HCT116 (cell line): ENCODE measurements at regions not wholly inside any gene's neighbourhood (a gene's known extent, or its start where the extent isn't known, plus 50 kb on each side); places are given as distances from the start of the nearest gene placed in this dataset.
A peak's percentile ranks its signal among the peaks of the same experiment; 100 is the strongest.
"Not testable (repeated sequence)": the region's sequence is repeated elsewhere in the genome, so short reads cannot be mapped to it uniquely, and the experiment has no call there.

Source experiments
- ATAC-seq: fragments of 200-7000 bp; cut with Tn5 transposase; 2 replicates; pipeline ENCODE4 v1.9.1; 2020; ENCODE audit warnings: mild to moderate bottlenecking, moderate library complexity
- BruUV-seq: library from RNA; stranded (reverse); fragments of 400-500 nt; replicated peaks from 2 replicates; lab custom pipeline; 2021; lab: Mats Ljungman, UMichigan
- CTCF ChIA-PET: fragments of 300-600 bp; sonication (Branson Sonifier 250); formaldehyde crosslinking; loops from one replicate; lab custom pipeline; 2021; ENCODE audit warnings: antibody characterized with exemption; lab: Charles Lee
- POLR2A ChIA-PET: fragments of 300-600, 350-600 bp; sonication (Branson Sonifier 250); formaldehyde crosslinking; loops from one replicate; lab custom pipeline; 2021; ENCODE audit warnings: antibody characterized with exemption; lab: Charles Lee
- RAD21 ChIA-PET, 2 experiments: fragments of 300-600 bp; sonication (Branson Sonifier 250); formaldehyde crosslinking; loops; one replicate each; lab custom pipeline; 2023; ENCODE audit warnings: low total read pairs in 2 of 2; ENCODE audit not compliant: uncharacterized antibody in 2 of 2, unreplicated experiment in 2 of 2, low non-redundant PET in 1 of 2; lab: Charles Lee
- DNase-seq: peaks from one replicate; pipeline ENCODE4 v3.0.0-alpha.2; 2010; ENCODE audit warnings: low read depth, low spot score
- H2AFZ ChIP-seq: fragments of 200-600 bp; shearing (Covaris generic), sonication (generic); 2 replicates; pipeline ENCODE4 v1.6.1; 2017; ENCODE audit warnings: low read depth, mixed run types, mixed read lengths, antibody characterized with exemption, low read length; ENCODE audit not compliant: poor library complexity, severe bottlenecking
- H3K27ac ChIP-seq: 2 replicates; pipeline ENCODE4 v1.5.1; 2012; ENCODE audit warnings: low read depth, low read length
- H3K27me3 ChIP-seq: fragments of 200-600 bp; sonication (generic); 2 replicates; pipeline ENCODE4 v1.6.1; 2016; ENCODE audit warnings: mixed run types, low read length, mixed read lengths; ENCODE audit not compliant: insufficient read depth
- H3K36me3 ChIP-seq, 2 experiments: fragments of 200-500 bp in 1 of 2; fragments of 200-600 bp in 1 of 2; sonication (Bioruptor generic) in 1 of 2; sonication (generic) in 1 of 2; 2 replicates each; pipeline versions ENCODE4 v1.5.1 to v1.6.1; 2014 to 2016; ENCODE audit warnings: low read length in 2 of 2, inconsistent platforms in 1 of 2, mixed read lengths in 1 of 2, mixed run types in 1 of 2; ENCODE audit not compliant: insufficient read depth in 2 of 2, control insufficient read depth in 1 of 2
- H3K4me1 ChIP-seq, 2 experiments: fragments of 200-600 bp in 1 of 2; sonication (generic) in 1 of 2; 2 replicates each; pipeline versions ENCODE4 v1.5.1 to v1.6.1; 2012 to 2017; ENCODE audit warnings: low read length in 2 of 2, inconsistent platforms in 1 of 2, mild to moderate bottlenecking in 1 of 2, mixed read lengths in 1 of 2, mixed run types in 1 of 2, moderate library complexity in 1 of 2; ENCODE audit not compliant: insufficient read depth in 2 of 2, control insufficient read depth in 1 of 2
- H3K4me2 ChIP-seq: fragments of 200-600 bp; sonication (generic); 2 replicates; pipeline ENCODE4 v1.6.1; 2017; ENCODE audit warnings: mixed run types, low read length, mixed read lengths
- H3K4me3 ChIP-seq, 2 experiments: fragments of 200-600 bp in 1 of 2; sonication (generic) in 1 of 2; replicated peaks in 1 of 2; 2 replicates each; pipeline ENCODE4 v1.5.1; 2011 to 2016; ENCODE audit warnings: low read length in 2 of 2, control low read depth in 1 of 2, low read depth in 1 of 2, mild to moderate bottlenecking in 1 of 2, mixed read lengths in 1 of 2, mixed run types in 1 of 2
- H3K79me2 ChIP-seq: fragments of 200-600 bp; sonication (generic); 2 replicates; pipeline ENCODE4 v1.6.1; 2017; ENCODE audit warnings: mild to moderate bottlenecking, mixed run types, low read length, moderate library complexity, mixed read lengths; ENCODE audit not compliant: insufficient read depth
- H3K9ac ChIP-seq: fragments of 200-600 bp; sonication (generic); 2 replicates; pipeline ENCODE4 v1.6.1; 2016; ENCODE audit warnings: low read length, mixed read lengths
- H3K9me2 ChIP-seq: fragments of 200-600 bp; sonication (generic), shearing (Covaris generic); 2 replicates; pipeline ENCODE4 v1.6.1; 2017; ENCODE audit warnings: mixed run types, mild to moderate bottlenecking, moderate library complexity; ENCODE audit not compliant: insufficient read depth
- H3K9me3 ChIP-seq, 2 experiments: fragments of 200-500 bp in 1 of 2; fragments of 200-600 bp in 1 of 2; sonication (Bioruptor generic) in 1 of 2; sonication (generic) in 1 of 2; 2 replicates each; pipeline ENCODE4 v1.6.1; 2014 to 2017; ENCODE audit warnings: low read length in 2 of 2, mixed read lengths in 2 of 2, inconsistent platforms in 1 of 2, low read depth in 1 of 2, mild to moderate bottlenecking in 1 of 2, mixed run types in 1 of 2, moderate library complexity in 1 of 2; ENCODE audit not compliant: control insufficient read depth in 1 of 2, insufficient read depth in 1 of 2
- H4K20me1 ChIP-seq: fragments of 200-600 bp; sonication (generic), shearing (Covaris generic); 2 replicates; pipeline ENCODE4 v1.6.1; 2017; ENCODE audit warnings: mixed run types, mild to moderate bottlenecking, moderate library complexity; ENCODE audit not compliant: insufficient read depth
- ELF1 ChIP-seq: IDR thresholded peaks from 2 replicates; pipeline ENCODE4 v1.6.1; 2012; ENCODE audit warnings: low read depth, borderline replicate concordance
- EZH2 ChIP-seq: fragments of 200-600 bp; sonication (generic); IDR thresholded peaks from 2 replicates; pipeline ENCODE4 v1.6.1; 2017; ENCODE audit warnings: antibody characterized with exemption, mixed run types
- FOSL1 ChIP-seq: IDR thresholded peaks from 2 replicates; pipeline ENCODE4 v1.6.1; 2012; ENCODE audit warnings: low read depth
- JUND ChIP-seq: IDR thresholded peaks from 2 replicates; pipeline ENCODE4 v1.6.1; 2012
- POLR2A ChIP-seq: IDR thresholded peaks from 2 replicates; pipeline ENCODE4 v1.7.0; 2011; ENCODE audit warnings: borderline replicate concordance; ENCODE audit not compliant: insufficient read depth, insufficient read length; ENCODE audit errors: extremely low read depth
- POLR2AphosphoS5 ChIP-seq: IDR thresholded peaks from 2 replicates; pipeline ENCODE4 v1.6.1; 2011; ENCODE audit warnings: mild to moderate bottlenecking, low read depth, low read length, moderate library complexity
- SP1 ChIP-seq: IDR thresholded peaks from 2 replicates; pipeline ENCODE4 v1.6.1; 2012; ENCODE audit warnings: low read depth
- SRF ChIP-seq: IDR thresholded peaks from 2 replicates; pipeline ENCODE4 v1.6.1; 2012; ENCODE audit warnings: low read depth
- TCF7L2 ChIP-seq: IDR thresholded peaks from 2 replicates; pipeline ENCODE4 v1.7.0; 2011; ENCODE audit warnings: borderline replicate concordance, inconsistent platforms; ENCODE audit not compliant: insufficient read depth, insufficient read length; ENCODE audit errors: extremely low read depth
- YY1 ChIP-seq: IDR thresholded peaks from 2 replicates; pipeline ENCODE4 v1.6.1; 2011; ENCODE audit warnings: low read length, low read depth, moderate library complexity, mild to moderate bottlenecking; ENCODE audit not compliant: insufficient replicate concordance; ENCODE audit errors: extremely low read depth
- ZFX ChIP-seq: fragments of 450-650 bp; IDR thresholded peaks from 2 replicates; pipeline ENCODE4 v1.6.1; 2017
- ZNF274 ChIP-seq: fragments of 200-500 bp; sonication (Bioruptor generic); IDR thresholded peaks from 2 replicates; pipeline ENCODE4 v1.6.1; 2014; ENCODE audit warnings: mild to moderate bottlenecking, low read depth, low read length, inconsistent platforms
- intact Hi-C: fragments of 100-400 bp; cut with micrococcal nuclease; formaldehyde crosslinking; loops from 2 replicates; pipeline ENCODE4 v1.10.0; 2022
- TF ChIP-seq, protein P1 (sequence below): IDR thresholded peaks from 2 replicates; pipeline ENCODE4 v1.6.1; 2012
- TF ChIP-seq, protein P2 (sequence below): IDR thresholded peaks from 2 replicates; pipeline ENCODE4 v1.6.1; 2012
- TF ChIP-seq, protein P3 (sequence below), 3 experiments: fragments of 200-600 bp in 1 of 3; sonication (generic) in 1 of 3; IDR thresholded peaks in 2 of 3; conservative IDR thresholded peaks in 1 of 3; 2 replicates each; pipeline ENCODE4 v1.5.1; 2012 to 2017; ENCODE audit warnings: low read depth in 2 of 3, low read length in 2 of 3, antibody characterized with exemption in 1 of 3, borderline replicate concordance in 1 of 3, control low read depth in 1 of 3, mild to moderate bottlenecking in 1 of 3, mixed read lengths in 1 of 3, mixed run types in 1 of 3, moderate library complexity in 1 of 3; ENCODE audit not compliant: insufficient read depth in 1 of 3
- TF ChIP-seq, protein P4 (sequence below): IDR thresholded peaks from 2 replicates; pipeline ENCODE4 v1.6.1; 2011; ENCODE audit warnings: mild to moderate bottlenecking, low read length, moderate library complexity; ENCODE audit not compliant: insufficient replicate concordance; ENCODE audit errors: extremely low read depth

DNA sequence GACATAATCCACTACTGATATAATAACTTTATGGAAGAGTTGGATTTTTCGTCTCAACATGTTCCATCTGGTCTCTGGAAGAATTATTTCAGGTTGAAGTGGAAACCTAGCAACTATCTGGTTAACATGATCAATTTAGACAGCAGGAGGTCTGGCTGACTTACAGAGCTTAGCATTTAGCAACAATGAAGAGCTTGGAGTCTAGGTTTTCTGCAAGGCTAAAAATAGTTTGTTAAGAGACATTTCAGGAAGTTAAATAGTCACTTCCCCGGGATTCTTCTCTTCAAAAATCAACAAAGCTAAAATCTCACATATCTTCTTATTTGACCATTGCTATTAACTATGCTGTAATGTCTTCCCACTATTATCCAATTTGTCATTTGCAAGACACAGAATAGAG lies 418.6 kb upstream of the DIPK2B start:
- Histone ChIP-seq H3K9me3 (no peaks in the 10 kb centered on the region), H3K27ac (no peak overlapping the region), H2AFZ (peak overlapping the region; percentile 41), H3K27me3 (no peaks in the 10 kb centered on the region), H3K36me3 (no peaks in the 10 kb centered on the region)
- TF ChIP-seq SP1 (no peak), SRF (no peak), EZH2 (no peak), POLR2AphosphoS5 (no peak), ZFX (no peak), ZNF274 (no peak), JUND (no peak), POLR2A (no peak), TCF7L2 (no peak), FOSL1 (no peak), YY1 (no peak), ELF1 (no peak)
- TF ChIP-seq, protein P1, sequence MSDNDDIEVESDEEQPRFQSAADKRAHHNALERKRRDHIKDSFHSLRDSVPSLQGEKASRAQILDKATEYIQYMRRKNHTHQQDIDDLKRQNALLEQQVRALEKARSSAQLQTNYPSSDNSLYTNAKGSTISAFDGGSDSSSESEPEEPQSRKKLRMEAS: no peak
- TF ChIP-seq, protein P2, sequence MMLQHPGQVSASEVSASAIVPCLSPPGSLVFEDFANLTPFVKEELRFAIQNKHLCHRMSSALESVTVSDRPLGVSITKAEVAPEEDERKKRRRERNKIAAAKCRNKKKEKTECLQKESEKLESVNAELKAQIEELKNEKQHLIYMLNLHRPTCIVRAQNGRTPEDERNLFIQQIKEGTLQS: no peak
- TF ChIP-seq, protein P3, sequence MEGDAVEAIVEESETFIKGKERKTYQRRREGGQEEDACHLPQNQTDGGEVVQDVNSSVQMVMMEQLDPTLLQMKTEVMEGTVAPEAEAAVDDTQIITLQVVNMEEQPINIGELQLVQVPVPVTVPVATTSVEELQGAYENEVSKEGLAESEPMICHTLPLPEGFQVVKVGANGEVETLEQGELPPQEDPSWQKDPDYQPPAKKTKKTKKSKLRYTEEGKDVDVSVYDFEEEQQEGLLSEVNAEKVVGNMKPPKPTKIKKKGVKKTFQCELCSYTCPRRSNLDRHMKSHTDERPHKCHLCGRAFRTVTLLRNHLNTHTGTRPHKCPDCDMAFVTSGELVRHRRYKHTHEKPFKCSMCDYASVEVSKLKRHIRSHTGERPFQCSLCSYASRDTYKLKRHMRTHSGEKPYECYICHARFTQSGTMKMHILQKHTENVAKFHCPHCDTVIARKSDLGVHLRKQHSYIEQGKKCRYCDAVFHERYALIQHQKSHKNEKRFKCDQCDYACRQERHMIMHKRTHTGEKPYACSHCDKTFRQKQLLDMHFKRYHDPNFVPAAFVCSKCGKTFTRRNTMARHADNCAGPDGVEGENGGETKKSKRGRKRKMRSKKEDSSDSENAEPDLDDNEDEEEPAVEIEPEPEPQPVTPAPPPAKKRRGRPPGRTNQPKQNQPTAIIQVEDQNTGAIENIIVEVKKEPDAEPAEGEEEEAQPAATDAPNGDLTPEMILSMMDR (IDR thresholded peaks at IDR 0.05 in 2 of 3, conservative IDR thresholded peaks at IDR 0.05 in 1 of 3; ENCODE audit: borderline replicate concordance in 1 of 3, insufficient read depth in 1 of 3, low read depth in 2 of 3, low read length in 2 of 3): no peak
- TF ChIP-seq, protein P4, sequence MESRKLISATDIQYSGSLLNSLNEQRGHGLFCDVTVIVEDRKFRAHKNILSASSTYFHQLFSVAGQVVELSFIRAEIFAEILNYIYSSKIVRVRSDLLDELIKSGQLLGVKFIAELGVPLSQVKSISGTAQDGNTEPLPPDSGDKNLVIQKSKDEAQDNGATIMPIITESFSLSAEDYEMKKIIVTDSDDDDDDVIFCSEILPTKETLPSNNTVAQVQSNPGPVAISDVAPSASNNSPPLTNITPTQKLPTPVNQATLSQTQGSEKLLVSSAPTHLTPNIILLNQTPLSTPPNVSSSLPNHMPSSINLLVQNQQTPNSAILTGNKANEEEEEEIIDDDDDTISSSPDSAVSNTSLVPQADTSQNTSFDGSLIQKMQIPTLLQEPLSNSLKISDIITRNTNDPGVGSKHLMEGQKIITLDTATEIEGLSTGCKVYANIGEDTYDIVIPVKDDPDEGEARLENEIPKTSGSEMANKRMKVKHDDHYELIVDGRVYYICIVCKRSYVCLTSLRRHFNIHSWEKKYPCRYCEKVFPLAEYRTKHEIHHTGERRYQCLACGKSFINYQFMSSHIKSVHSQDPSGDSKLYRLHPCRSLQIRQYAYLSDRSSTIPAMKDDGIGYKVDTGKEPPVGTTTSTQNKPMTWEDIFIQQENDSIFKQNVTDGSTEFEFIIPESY: no peak
- TF ChIP-seq, all 23 proteins: peak for 0
- intact Hi-C loops: no loop called here
- RAD21 ChIA-PET: no interaction called here
- BruUV-seq: no TSS peak
- no peaks in the 10 kb centered on the region for H4K20me1 ChIP-seq
- H3K4me3 ChIP-seq: no peak overlapping the region
- H3K4me2 ChIP-seq: no peak overlapping the region
- H3K9ac ChIP-seq: no peak overlapping the region
- CTCF ChIA-PET: no interaction called here
- ATAC-seq (no peak), DNase-seq (no peak)
- H3K9me2 ChIP-seq: no peaks in the 10 kb centered on the region
- no peaks in the 10 kb centered on the region for H3K79me2 ChIP-seq
- POLR2A ChIA-PET: no interaction called here
- peaks cover 0 to 13% of the 10 kb centered on the region in 2 experiments; a peak in 1 of 4 replicates for H3K4me1 ChIP-seq

DNA sequence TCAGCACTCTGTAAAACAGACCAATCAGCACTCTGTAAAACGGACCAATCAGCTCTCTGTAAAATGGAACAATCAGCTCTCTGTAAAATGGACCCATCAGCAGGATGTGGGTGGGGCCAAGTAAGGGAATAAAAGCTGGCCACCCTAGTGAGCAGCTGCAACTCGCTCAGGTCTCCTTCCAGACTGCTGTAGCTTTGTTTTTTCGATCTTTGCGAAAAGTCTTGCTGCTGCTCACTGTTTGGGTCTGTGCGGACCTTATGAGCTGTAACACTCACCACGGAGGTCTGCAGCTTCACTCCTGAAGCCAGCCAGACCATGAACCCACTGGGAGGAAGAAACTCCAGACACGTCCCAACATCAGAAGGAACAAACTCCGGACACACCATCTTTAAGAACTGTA lies 414.9 kb upstream of the DIPK2B start:
- H3K79me2 ChIP-seq, H3K9me2 ChIP-seq, DNase-seq, H3K4me3 ChIP-seq, BruUV-seq, H3K36me3 ChIP-seq, CTCF ChIA-PET, H4K20me1 ChIP-seq, POLR2A ChIA-PET, H2AFZ ChIP-seq, H3K9ac ChIP-seq, ATAC-seq, H3K4me1 ChIP-seq, H3K27ac ChIP-seq, H3K27me3 ChIP-seq, intact Hi-C loops, H3K9me3 ChIP-seq, RAD21 ChIA-PET, H3K4me2 ChIP-seq: not testable (repeated sequence)
